ENCODE measurements at regions not wholly inside any gene's neighbourhood (a gene's known extent, or its start where the extent isn't known, plus 50 kb on each side); places are given as distances from the start of the nearest gene placed in this dataset.

GRCh38 chr3:44011680-44012079 is 230.0 kb upstream of the TOPAZ1 start:
- TF ChIP-seq REST (IDR thresholded peaks at IDR 0.05; ENCODE audit: insufficient replicate concordance, low read depth), result no peak
- Histone ChIP-seq H3K27ac (replicated peaks) (no peak overlapping the region), H3K27me3 (ENCODE audit: insufficient read depth, poor library complexity, severe bottlenecking) (no peaks in the 10 kb centered on the region), H3K4me3 (replicated peaks; ENCODE audit: insufficient read depth, low read length) (no peak overlapping the region)
- no peak for DNase-seq (ENCODE audit: low read depth in 1 of 2, low spot score in 1 of 2)

- TF ChIP-seq CTCF (IDR thresholded peaks at IDR 0.05; ENCODE audit: insufficient read depth, low read length), result no peak
- Histone ChIP-seq H3K27ac (replicated peaks) (no peak overlapping the region), H3K4me3 (replicated peaks; ENCODE audit: insufficient read depth, low read length) (no peak overlapping the region), H3K27me3 (ENCODE audit: insufficient read depth, poor library complexity, severe bottlenecking) (no peaks in the 10 kb centered on the region)
- DNase-seq (ENCODE audit: low read depth in 1 of 2, low spot score in 1 of 2), result no peak
Observed at GRCh38 chr3:44012160-44012899, 229.4 kb upstream of the TOPAZ1 start.

- no peak for DNase-seq (ENCODE audit: low read depth in 1 of 2, low spot score in 1 of 2)
- no peak for TF ChIP-seq REST (IDR thresholded peaks at IDR 0.05; ENCODE audit: insufficient replicate concordance, low read depth)
- TF ChIP-seq POLR2AphosphoS5 (IDR thresholded peaks at IDR 0.05; ENCODE audit: low read depth), result no peak
- no peak for TF ChIP-seq CTCF (IDR thresholded peaks at IDR 0.05; ENCODE audit: insufficient read depth, low read length)
- TF ChIP-seq GABPA (IDR thresholded peaks at IDR 0.05; ENCODE audit: low read depth), result no peak
- TF ChIP-seq SPI1 (IDR thresholded peaks at IDR 0.05; ENCODE audit: borderline replicate concordance, low read depth), result no peak
- H3K4me3 ChIP-seq (replicated peaks; ENCODE audit: insufficient read depth, low read length), result no peak overlapping the region
- no peak overlapping the region for H3K27ac ChIP-seq (replicated peaks)
- H3K27me3 ChIP-seq (ENCODE audit: insufficient read depth, poor library complexity, severe bottlenecking), result peaks cover 3% of the 10 kb centered on the region
Observed at GRCh38 chr3:44013967-44014366, 227.7 kb upstream of the TOPAZ1 start.

GRCh38 chr3:44015170-44015569 is 226.5 kb upstream of the TOPAZ1 start:
- no peak overlapping the region for H3K4me3 ChIP-seq (replicated peaks; ENCODE audit: insufficient read depth, low read length)
- H3K27ac ChIP-seq (replicated peaks), result no peak overlapping the region
- no peak for TF ChIP-seq SPI1 (IDR thresholded peaks at IDR 0.05; ENCODE audit: borderline replicate concordance, low read depth)
- no peak for TF ChIP-seq POLR2AphosphoS5 (IDR thresholded peaks at IDR 0.05; ENCODE audit: low read depth)
- TF ChIP-seq REST (IDR thresholded peaks at IDR 0.05; ENCODE audit: insufficient replicate concordance, low read depth), result no peak
- no peak for TF ChIP-seq GABPA (IDR thresholded peaks at IDR 0.05; ENCODE audit: low read depth)
- no peak for TF ChIP-seq CTCF (IDR thresholded peaks at IDR 0.05; ENCODE audit: insufficient read depth, low read length)
- no peak for DNase-seq (ENCODE audit: low read depth in 1 of 2, low spot score in 1 of 2)
- peaks cover 7% of the 10 kb centered on the region for H3K27me3 ChIP-seq (ENCODE audit: insufficient read depth, poor library complexity, severe bottlenecking)

Data from HL-60 (cell line).